ENCODE measurements at regions not wholly inside any gene's neighbourhood (a gene's known extent, or its start where the extent isn't known, plus 50 kb on each side); places are given as distances from the start of the nearest gene placed in this dataset.

- TF ChIP-seq, protein P1, sequence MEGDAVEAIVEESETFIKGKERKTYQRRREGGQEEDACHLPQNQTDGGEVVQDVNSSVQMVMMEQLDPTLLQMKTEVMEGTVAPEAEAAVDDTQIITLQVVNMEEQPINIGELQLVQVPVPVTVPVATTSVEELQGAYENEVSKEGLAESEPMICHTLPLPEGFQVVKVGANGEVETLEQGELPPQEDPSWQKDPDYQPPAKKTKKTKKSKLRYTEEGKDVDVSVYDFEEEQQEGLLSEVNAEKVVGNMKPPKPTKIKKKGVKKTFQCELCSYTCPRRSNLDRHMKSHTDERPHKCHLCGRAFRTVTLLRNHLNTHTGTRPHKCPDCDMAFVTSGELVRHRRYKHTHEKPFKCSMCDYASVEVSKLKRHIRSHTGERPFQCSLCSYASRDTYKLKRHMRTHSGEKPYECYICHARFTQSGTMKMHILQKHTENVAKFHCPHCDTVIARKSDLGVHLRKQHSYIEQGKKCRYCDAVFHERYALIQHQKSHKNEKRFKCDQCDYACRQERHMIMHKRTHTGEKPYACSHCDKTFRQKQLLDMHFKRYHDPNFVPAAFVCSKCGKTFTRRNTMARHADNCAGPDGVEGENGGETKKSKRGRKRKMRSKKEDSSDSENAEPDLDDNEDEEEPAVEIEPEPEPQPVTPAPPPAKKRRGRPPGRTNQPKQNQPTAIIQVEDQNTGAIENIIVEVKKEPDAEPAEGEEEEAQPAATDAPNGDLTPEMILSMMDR (IDR thresholded peaks at IDR 0.05; ENCODE audit: low read depth, low read length) = no peak
- no peak for DNase-seq (ENCODE audit: low read depth, low spot score)
- no peaks in the 10 kb centered on the region for H3K27me3 ChIP-seq (ENCODE audit: control insufficient read depth, insufficient read depth, low read length)
- H3K27ac ChIP-seq (ENCODE audit: low read depth, low read length) = no peak overlapping the region
- POLR2A ChIA-PET = no interaction called here
- H3K9me3 ChIP-seq (ENCODE audit: control insufficient read depth, insufficient read depth, low read length) = no peaks in the 10 kb centered on the region
- no peak overlapping the region for H3K4me3 ChIP-seq (ENCODE audit: low read depth, low read length)
- CTCF ChIA-PET = no interaction called here
Measured at GRCh38 chrX:42602136-42602535, 175.8 kb downstream of the PPP1R2C start.

- POLR2A ChIA-PET = no interaction called here
Measured at GRCh38 chrX:42597481-42597880, 180.5 kb downstream of the PPP1R2C start.

DNA sequence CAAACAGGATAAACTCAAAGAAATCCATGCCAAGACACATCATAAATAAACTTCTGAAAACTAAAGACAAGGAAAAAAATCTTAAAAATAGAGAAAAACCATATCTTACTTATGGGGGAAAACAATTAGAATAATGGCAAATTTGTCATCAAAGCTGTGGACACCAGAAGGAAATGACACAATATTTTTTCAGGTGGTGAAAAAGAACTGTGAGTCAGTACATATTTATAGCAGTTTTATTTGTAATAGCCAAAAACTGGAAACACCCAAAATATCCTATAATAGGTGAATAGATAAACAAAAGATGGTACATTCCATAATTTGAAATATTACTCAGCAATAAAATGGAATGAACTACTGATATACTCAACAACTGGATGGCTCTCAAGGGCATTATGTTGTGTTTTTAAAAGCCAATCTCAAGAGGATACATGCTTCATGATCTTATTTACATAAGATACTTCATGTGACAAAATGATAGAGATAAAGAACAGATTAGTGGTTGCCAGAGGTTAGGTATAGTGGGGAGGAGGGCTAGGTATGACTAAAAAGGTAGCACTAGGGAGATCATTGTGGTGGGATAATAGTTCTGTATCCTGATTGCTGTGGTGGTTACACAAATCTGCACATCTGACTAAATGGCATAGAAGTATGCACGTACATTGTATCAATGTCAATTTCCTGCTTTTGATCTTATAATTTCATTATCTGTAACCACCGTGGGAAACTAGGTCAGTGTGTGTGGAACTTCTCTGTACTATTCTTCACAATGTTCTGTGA is 191.9 kb downstream of the PPP1R2C start:
- POLR2A ChIA-PET = no interaction called here
- no peaks in the 10 kb centered on the region for H3K9me3 ChIP-seq (ENCODE audit: control insufficient read depth, insufficient read depth, low read length)
- H3K27me3 ChIP-seq (ENCODE audit: control insufficient read depth, insufficient read depth, low read length) = no peaks in the 10 kb centered on the region
- CTCF ChIA-PET = no interaction called here
- H3K27ac ChIP-seq (ENCODE audit: low read depth, low read length) = no peak overlapping the region
- TF ChIP-seq, protein P1 (IDR thresholded peaks at IDR 0.05; ENCODE audit: low read depth, low read length) = no peak
- H3K4me3 ChIP-seq (ENCODE audit: low read depth, low read length) = no peak overlapping the region
- no peak for DNase-seq (ENCODE audit: low read depth, low spot score)

More at GRCh38 chrX:42597481-42597880, 180.5 kb downstream of the PPP1R2C start:
- DNase-seq (ENCODE audit: low read depth, low spot score) = no peak
- Histone ChIP-seq H3K27ac (ENCODE audit: low read depth, low read length) (no peak overlapping the region), H3K9me3 (ENCODE audit: control insufficient read depth, insufficient read depth, low read length) (no peaks in the 10 kb centered on the region), H3K4me3 (ENCODE audit: low read depth, low read length) (no peak overlapping the region), H3K27me3 (ENCODE audit: control insufficient read depth, insufficient read depth, low read length) (no peaks in the 10 kb centered on the region)
- CTCF ChIA-PET = no interaction called here
- TF ChIP-seq, protein P1 (IDR thresholded peaks at IDR 0.05; ENCODE audit: low read depth, low read length) = no peak

DNA sequence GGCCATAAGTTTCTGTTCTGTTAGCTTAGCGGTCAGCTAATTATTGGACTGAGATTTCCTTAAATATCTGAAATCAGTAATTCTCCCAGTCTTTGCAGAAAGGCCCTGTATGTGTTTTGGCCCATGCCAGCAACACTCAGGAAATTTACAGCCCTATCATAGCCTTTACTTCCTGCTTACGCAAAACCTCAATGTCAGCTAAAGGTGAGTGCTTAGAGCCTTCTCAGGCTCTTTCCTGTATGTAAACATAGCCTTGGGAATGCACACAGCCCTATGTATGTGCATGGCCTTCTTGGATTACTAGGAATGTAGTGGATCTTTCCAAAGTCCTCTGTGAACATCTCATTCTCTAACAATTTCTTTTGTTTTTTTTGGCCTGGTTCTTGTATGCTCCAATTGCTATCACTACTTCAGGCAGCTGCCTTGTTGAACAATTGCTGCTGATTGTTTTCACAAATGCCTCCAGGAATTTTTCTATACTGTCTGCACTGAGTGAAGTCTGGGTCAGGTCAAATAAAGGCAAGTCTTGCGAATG is 200.0 kb downstream of the PPP1R2C start:
- no peak for DNase-seq (ENCODE audit: low read depth, low spot score)
- H3K27ac ChIP-seq (ENCODE audit: low read depth, low read length) = no peak overlapping the region
- H3K4me3 ChIP-seq (ENCODE audit: low read depth, low read length) = no peak overlapping the region
- no peaks in the 10 kb centered on the region for H3K27me3 ChIP-seq (ENCODE audit: control insufficient read depth, insufficient read depth, low read length)
- H3K9me3 ChIP-seq (ENCODE audit: control insufficient read depth, insufficient read depth, low read length) = no peaks in the 10 kb centered on the region
- TF ChIP-seq, protein P1 (IDR thresholded peaks at IDR 0.05; ENCODE audit: low read depth, low read length) = no peak
- CTCF ChIA-PET = no interaction called here
- POLR2A ChIA-PET = no interaction called here

DNA sequence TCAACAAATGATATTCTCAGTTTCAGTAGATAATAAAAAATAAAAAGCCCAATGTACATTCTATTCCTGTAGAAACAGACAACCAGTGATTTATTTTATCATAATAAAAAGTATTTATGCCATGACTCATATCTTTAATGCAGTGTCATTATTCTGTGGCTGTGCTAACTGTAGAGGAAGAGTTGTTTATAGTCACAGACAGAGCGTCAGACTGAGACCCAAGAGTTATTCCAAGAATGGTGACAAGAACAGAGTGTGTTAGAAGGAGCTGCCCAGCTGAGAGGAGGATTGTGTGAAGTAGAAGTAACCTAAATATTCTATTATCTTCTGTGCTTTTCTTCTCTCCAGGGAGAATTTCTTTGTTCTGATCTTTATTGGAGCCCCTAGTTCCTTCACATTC is 210.7 kb downstream of the PPP1R2C start:
- POLR2A ChIA-PET = no interaction called here

More for the DNA sequence above, 210.7 kb downstream of the PPP1R2C start:
- H3K27me3 ChIP-seq (ENCODE audit: control insufficient read depth, insufficient read depth, low read length) = no peaks in the 10 kb centered on the region
- no peak overlapping the region for H3K27ac ChIP-seq (ENCODE audit: low read depth, low read length)
- DNase-seq (ENCODE audit: low read depth, low spot score) = no peak
- H3K4me3 ChIP-seq (ENCODE audit: low read depth, low read length) = no peak overlapping the region
- no peaks in the 10 kb centered on the region for H3K9me3 ChIP-seq (ENCODE audit: control insufficient read depth, insufficient read depth, low read length)
- TF ChIP-seq, protein P1 (IDR thresholded peaks at IDR 0.05; ENCODE audit: low read depth, low read length) = no peak
- CTCF ChIA-PET = no interaction called here

Measured in AG04450 (cell line).